ENCODE measurements at regions not wholly inside any gene's neighbourhood (a gene's known extent, or its start where the extent isn't known, plus 50 kb on each side); places are given as distances from the start of the nearest gene placed in this dataset.

- BruUV-seq (replicated peaks): no TSS peak
- CTCF ChIA-PET: no interaction called here
- no peak overlapping the region for H3K4me3 ChIP-seq (ENCODE audit: low read depth in 2 of 2, low read length in 2 of 2)
- no peaks in the 10 kb centered on the region for H3K9me3 ChIP-seq (ENCODE audit: control insufficient read depth, insufficient read depth, low read depth, low read length)
- DNase-seq (ENCODE audit: low read depth, low spot score) (no peak), ATAC-seq (no peak)
- no peaks in the 10 kb centered on the region for H3K4me1 ChIP-seq (ENCODE audit: control insufficient read depth, insufficient read depth, low read length)
- POLR2A ChIA-PET: no interaction called here
- no peak for TF ChIP-seq SIN3A (IDR thresholded peaks at IDR 0.05; ENCODE audit: borderline replicate concordance, insufficient read depth, low read depth, low read length)
- TF ChIP-seq CTCF (IDR thresholded peaks at IDR 0.05): no peak
- no peak for TF ChIP-seq POLR2AphosphoS5 (IDR thresholded peaks at IDR 0.05; ENCODE audit: low read depth, low read length)
- no peak for TF ChIP-seq TCF7L2 (IDR thresholded peaks at IDR 0.05; ENCODE audit: low read depth, low read length)
- no peak for TF ChIP-seq REST (IDR thresholded peaks at IDR 0.05; ENCODE audit: insufficient read depth in 1 of 2, low read depth in 2 of 2, low read length in 1 of 2)
- H3K36me3 ChIP-seq (ENCODE audit: control insufficient read depth, insufficient read depth, low read length): no peaks in the 10 kb centered on the region
- H3K27ac ChIP-seq (ENCODE audit: low read length): no peak overlapping the region
- no peaks in the 10 kb centered on the region for H3K27me3 ChIP-seq (ENCODE audit: control insufficient read depth, insufficient read depth, low read length)
- intact Hi-C loops (cut with micrococcal nuclease; ENCODE audit: unreplicated experiment) (no loop called here), in situ Hi-C loops (cut with HindIII; ENCODE audit: low pct_unique_long_range_greater_than_20kb, low sequenced_read_pairs) (no loop called here)
These were observed 386.5 kb upstream of the BRINP3 start for GRCh38 chr1:190864013-190864641.

GRCh38 chr1:190880352-190880751, 402.7 kb upstream of the BRINP3 start:
- intact Hi-C loops (cut with micrococcal nuclease; ENCODE audit: unreplicated experiment) (no loop called here), in situ Hi-C loops (cut with HindIII; ENCODE audit: low pct_unique_long_range_greater_than_20kb, low sequenced_read_pairs) (no loop called here)
- Histone ChIP-seq H3K4me1 (ENCODE audit: control insufficient read depth, insufficient read depth, low read length) (no peaks in the 10 kb centered on the region), H3K9me3 (ENCODE audit: control insufficient read depth, insufficient read depth, low read depth, low read length) (no peaks in the 10 kb centered on the region), H3K27me3 (ENCODE audit: control insufficient read depth, insufficient read depth, low read length) (no peaks in the 10 kb centered on the region), H3K27ac (ENCODE audit: low read length) (no peak overlapping the region), H3K36me3 (ENCODE audit: control insufficient read depth, insufficient read depth, low read length) (no peaks in the 10 kb centered on the region), H3K4me3 (ENCODE audit: low read depth in 2 of 2, low read length in 2 of 2) (no peak overlapping the region)
- CTCF ChIA-PET: no interaction called here
- ATAC-seq (no peak), DNase-seq (ENCODE audit: low read depth, low spot score) (no peak)
- TF ChIP-seq POLR2AphosphoS5 (IDR thresholded peaks at IDR 0.05; ENCODE audit: low read depth, low read length) (no peak), SIN3A (IDR thresholded peaks at IDR 0.05; ENCODE audit: borderline replicate concordance, insufficient read depth, low read depth, low read length) (no peak), TCF7L2 (IDR thresholded peaks at IDR 0.05; ENCODE audit: low read depth, low read length) (no peak), REST (IDR thresholded peaks at IDR 0.05; ENCODE audit: insufficient read depth in 1 of 2, low read depth in 2 of 2, low read length in 1 of 2) (no peak), CTCF (IDR thresholded peaks at IDR 0.05) (no peak)
- BruUV-seq (replicated peaks): no TSS peak
- POLR2A ChIA-PET: no interaction called here
